Adipocyte (in vitro differentiated cells): ENCODE measurements at regions not wholly inside any gene's neighbourhood (a gene's known extent, or its start where the extent isn't known, plus 50 kb on each side); places are given as distances from the start of the nearest gene placed in this dataset.

Experiments used
- DNase-seq: peaks from one replicate; pipeline ENCODE4 v3.0.0-alpha.2; 2015; ENCODE audit warnings: low read depth
- H3K27me3 ChIP-seq: replicated peaks from 2 replicates; pipeline ENCODE4 v1.7.0; 2013; ENCODE audit warnings: mild to moderate bottlenecking, low read length, moderate library complexity; ENCODE audit not compliant: control insufficient read depth, insufficient read depth
- H3K36me3 ChIP-seq: 2 replicates; pipeline ENCODE4 v1.7.0; 2013; ENCODE audit warnings: low read length, mild to moderate bottlenecking, moderate library complexity; ENCODE audit not compliant: control insufficient read depth, insufficient read depth, severe bottlenecking
- H3K4me1 ChIP-seq: 2 replicates; pipeline ENCODE4 v1.7.0; 2013; ENCODE audit warnings: mild to moderate bottlenecking, low read length, moderate library complexity; ENCODE audit not compliant: control insufficient read depth, insufficient read depth
- H3K4me3 ChIP-seq: 2 replicates; pipeline ENCODE4 v1.7.0; 2013; ENCODE audit warnings: mild to moderate bottlenecking, low read length, moderate library complexity
- H3K9ac ChIP-seq: 2 replicates; pipeline ENCODE4 v1.7.0; 2013; ENCODE audit warnings: mild to moderate bottlenecking, low read length, moderate library complexity
- H3K9me3 ChIP-seq: 2 replicates; pipeline ENCODE4 v1.7.0; 2013; ENCODE audit warnings: mild to moderate bottlenecking, low read length, moderate library complexity; ENCODE audit not compliant: control insufficient read depth

- no peak overlapping the region for H3K4me3 ChIP-seq
- no peaks in the 10 kb centered on the region for H3K36me3 ChIP-seq
- H3K27me3 ChIP-seq: peaks cover 18% of the 10 kb centered on the region
- DNase-seq: no peak
- no peak overlapping the region for H3K9ac ChIP-seq
- H3K4me1 ChIP-seq: peaks cover 27% of the 10 kb centered on the region
- H3K9me3 ChIP-seq: peaks cover 13% of the 10 kb centered on the region
Observed at GRCh38 chr11:109073032-109073822, 348.8 kb upstream of the C11orf87 start.

- Histone ChIP-seq H3K9ac (no peak overlapping the region), H3K4me3 (no peak overlapping the region)
- DNase-seq: no peak
Observed at GRCh38 chr11:109075976-109076375, 346.0 kb upstream of the C11orf87 start.

GRCh38 chr11:109076870-109077269 is 345.1 kb upstream of the C11orf87 start:
- Histone ChIP-seq H3K4me1 (peaks cover 22% of the 10 kb centered on the region), H3K9ac (no peak overlapping the region), H3K27me3 (peaks cover 18% of the 10 kb centered on the region), H3K9me3 (peaks cover 3% of the 10 kb centered on the region), H3K36me3 (no peaks in the 10 kb centered on the region), H3K4me3 (no peak overlapping the region)
- peak; percentile 13 for DNase-seq

More at GRCh38 chr11:109075976-109076375, 346.0 kb upstream of the C11orf87 start:
- Histone ChIP-seq H3K36me3 (no peaks in the 10 kb centered on the region), H3K9me3 (peaks cover 3% of the 10 kb centered on the region), H3K4me1 (peaks cover 27% of the 10 kb centered on the region), H3K27me3 (peaks cover 18% of the 10 kb centered on the region)

DNA sequence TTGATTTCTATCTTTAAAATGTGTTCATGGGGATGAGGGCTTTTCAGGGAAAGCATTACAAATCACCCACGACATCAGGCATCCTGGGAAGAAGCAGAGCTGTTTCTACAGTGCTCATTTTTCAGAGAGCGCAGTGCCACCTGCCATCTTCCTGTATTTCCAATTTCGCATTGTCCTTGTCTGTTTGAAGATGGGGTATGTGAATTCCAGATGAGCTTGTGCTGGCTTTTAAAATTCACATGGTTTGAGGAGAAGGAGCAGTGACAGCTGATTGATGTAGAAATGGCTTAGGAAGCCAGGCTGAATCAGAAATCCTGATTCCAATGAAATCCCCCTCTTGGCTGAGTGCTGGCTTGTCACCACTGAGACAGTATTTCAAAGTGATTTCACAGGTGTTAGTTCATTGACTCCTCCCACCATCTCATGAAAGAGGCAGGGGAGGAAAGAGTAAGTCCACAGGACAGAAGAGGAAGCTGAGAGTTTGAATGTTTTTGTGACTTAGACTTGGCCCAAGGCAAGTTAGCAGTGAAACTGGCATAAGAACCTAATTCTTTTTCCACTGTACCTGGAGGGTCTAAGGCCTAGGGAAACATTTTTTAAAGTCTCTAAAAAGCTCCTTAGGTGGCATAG is 344.6 kb upstream of the C11orf87 start:
- DNase-seq: no peak
- H3K9ac ChIP-seq: no peak overlapping the region

DNA sequence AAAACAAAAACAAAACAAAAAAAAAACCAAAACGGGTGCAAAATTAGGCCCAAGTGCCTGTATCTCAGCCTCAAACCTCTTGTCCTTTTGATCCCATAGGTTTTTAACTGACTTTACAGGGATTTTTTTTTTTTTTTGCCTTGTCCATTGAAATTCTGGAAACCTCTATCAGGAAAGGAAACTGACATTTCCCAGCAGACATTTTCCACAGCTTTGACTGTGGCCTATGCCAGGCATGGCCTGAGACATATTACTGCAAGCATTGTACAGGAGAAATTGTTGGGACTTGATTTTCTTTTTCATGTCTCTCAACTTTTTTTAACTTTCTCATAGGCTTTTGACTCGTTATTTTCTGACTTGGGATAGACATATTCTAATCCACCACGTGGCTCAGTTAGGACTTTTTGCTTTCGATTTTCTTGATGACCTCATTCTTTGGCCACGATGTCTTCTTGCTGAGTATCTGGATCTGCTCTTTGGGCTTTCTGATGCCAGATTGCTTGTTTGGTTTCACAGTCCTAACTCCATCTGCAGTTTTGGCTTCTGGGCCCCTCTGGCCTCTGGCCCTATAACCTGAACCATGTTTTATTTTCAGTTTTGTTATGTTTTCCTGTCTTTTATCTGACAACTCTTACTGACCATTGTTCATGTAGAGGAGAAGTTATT is 336.1 kb upstream of the C11orf87 start:
- Histone ChIP-seq H3K27me3 (no peaks in the 10 kb centered on the region), H3K9ac (peak overlapping the region; percentile 13), H3K4me1 (peaks cover 6% of the 10 kb centered on the region), H3K36me3 (no peaks in the 10 kb centered on the region), H3K4me3 (peak overlapping the region; percentile 35), H3K9me3 (no peaks in the 10 kb centered on the region)
- DNase-seq: peak; percentile 66

More for the DNA sequence above, 344.6 kb upstream of the C11orf87 start:
- Histone ChIP-seq H3K4me3 (no peak overlapping the region), H3K4me1 (peaks cover 17% of the 10 kb centered on the region), H3K9me3 (peaks cover 3% of the 10 kb centered on the region), H3K27me3 (peaks cover 18% of the 10 kb centered on the region), H3K36me3 (no peaks in the 10 kb centered on the region)

DNA sequence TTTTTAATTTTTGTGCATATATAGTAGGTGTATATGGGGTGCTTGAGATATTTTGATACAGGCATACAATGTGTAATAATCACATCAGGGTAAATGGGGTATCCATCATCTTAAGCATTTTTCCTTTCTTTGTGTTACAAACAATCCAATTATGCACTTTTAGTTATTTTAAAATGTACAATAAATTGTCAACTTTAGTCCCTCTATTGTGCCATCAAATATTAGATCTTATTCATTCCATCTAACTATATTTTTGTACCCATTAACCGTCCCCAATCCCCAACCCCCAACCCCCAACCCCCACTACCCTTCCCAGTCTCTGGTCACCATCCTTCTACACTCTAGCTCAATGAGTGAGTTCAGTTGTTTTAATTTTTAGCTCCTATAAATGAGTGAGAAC is 335.1 kb upstream of the C11orf87 start:
- H3K36me3 ChIP-seq: no peaks in the 10 kb centered on the region
- peaks cover 6% of the 10 kb centered on the region for H3K4me1 ChIP-seq
- DNase-seq: no peak
- no peaks in the 10 kb centered on the region for H3K9me3 ChIP-seq
- H3K4me3 ChIP-seq: no peak overlapping the region
- no peak overlapping the region for H3K9ac ChIP-seq
- no peaks in the 10 kb centered on the region for H3K27me3 ChIP-seq

DNA sequence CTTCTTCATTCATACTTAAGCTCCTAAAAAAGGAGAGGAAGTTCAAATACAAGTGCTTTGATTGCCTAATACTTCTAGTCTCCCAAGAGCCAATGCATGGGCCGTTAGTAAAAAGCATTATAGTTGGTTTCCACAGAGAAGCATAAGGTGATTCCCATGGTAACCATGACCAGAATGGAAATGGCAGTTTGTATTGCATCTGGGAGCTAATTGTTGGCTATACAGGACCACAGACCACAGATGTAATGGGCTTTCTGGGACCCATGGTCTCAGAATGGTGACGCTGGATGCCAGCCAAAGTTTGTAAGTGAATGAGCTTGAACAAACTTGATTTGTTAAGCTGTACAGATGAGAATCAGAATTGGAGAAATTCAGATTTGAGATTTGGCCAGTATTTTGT is 333.9 kb upstream of the C11orf87 start:
- DNase-seq: no peak
- H3K36me3 ChIP-seq: no peaks in the 10 kb centered on the region
- peaks cover 6% of the 10 kb centered on the region for H3K4me1 ChIP-seq

GRCh38 chr11:109089144-109089543 is 332.8 kb upstream of the C11orf87 start:
- peaks cover 6% of the 10 kb centered on the region for H3K4me1 ChIP-seq
- no peak overlapping the region for H3K4me3 ChIP-seq
- DNase-seq: no peak
- H3K27me3 ChIP-seq: no peaks in the 10 kb centered on the region
- no peaks in the 10 kb centered on the region for H3K9me3 ChIP-seq
- no peak overlapping the region for H3K9ac ChIP-seq
- H3K36me3 ChIP-seq: no peaks in the 10 kb centered on the region

More for the DNA sequence above, 333.9 kb upstream of the C11orf87 start:
- Histone ChIP-seq H3K4me3 (no peak overlapping the region), H3K9ac (no peak overlapping the region), H3K9me3 (no peaks in the 10 kb centered on the region), H3K27me3 (no peaks in the 10 kb centered on the region)

DNA sequence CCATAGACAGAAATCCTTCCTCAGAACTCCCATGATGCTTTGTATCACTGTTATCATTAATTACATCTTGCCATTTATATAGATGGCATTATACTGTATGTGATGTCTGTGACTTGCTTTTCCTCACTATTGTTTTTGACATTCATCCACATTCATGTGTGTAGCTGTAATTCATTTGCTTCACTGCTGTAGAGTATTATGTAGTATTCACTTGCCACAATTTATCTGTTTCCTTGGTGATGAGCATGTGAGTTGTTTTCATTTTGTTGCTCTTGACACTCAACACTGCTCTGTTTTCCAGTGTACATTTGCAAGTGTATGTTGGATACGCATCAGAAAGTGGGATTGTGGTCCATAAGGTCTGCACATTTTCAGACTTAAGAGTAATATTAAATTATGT is 328.6 kb upstream of the C11orf87 start:
- Histone ChIP-seq H3K9ac (no peak overlapping the region), H3K4me3 (no peak overlapping the region), H3K27me3 (no peaks in the 10 kb centered on the region), H3K36me3 (no peaks in the 10 kb centered on the region), H3K4me1 (no peaks in the 10 kb centered on the region), H3K9me3 (no peaks in the 10 kb centered on the region)
- DNase-seq: no peak

- Histone ChIP-seq H3K4me3 (no peak overlapping the region), H3K36me3 (no peaks in the 10 kb centered on the region), H3K9ac (no peak overlapping the region), H3K4me1 (no peaks in the 10 kb centered on the region), H3K9me3 (no peaks in the 10 kb centered on the region), H3K27me3 (no peaks in the 10 kb centered on the region)
- no peak for DNase-seq
Observed at GRCh38 chr11:109096266-109096665, 325.7 kb upstream of the C11orf87 start.

DNA sequence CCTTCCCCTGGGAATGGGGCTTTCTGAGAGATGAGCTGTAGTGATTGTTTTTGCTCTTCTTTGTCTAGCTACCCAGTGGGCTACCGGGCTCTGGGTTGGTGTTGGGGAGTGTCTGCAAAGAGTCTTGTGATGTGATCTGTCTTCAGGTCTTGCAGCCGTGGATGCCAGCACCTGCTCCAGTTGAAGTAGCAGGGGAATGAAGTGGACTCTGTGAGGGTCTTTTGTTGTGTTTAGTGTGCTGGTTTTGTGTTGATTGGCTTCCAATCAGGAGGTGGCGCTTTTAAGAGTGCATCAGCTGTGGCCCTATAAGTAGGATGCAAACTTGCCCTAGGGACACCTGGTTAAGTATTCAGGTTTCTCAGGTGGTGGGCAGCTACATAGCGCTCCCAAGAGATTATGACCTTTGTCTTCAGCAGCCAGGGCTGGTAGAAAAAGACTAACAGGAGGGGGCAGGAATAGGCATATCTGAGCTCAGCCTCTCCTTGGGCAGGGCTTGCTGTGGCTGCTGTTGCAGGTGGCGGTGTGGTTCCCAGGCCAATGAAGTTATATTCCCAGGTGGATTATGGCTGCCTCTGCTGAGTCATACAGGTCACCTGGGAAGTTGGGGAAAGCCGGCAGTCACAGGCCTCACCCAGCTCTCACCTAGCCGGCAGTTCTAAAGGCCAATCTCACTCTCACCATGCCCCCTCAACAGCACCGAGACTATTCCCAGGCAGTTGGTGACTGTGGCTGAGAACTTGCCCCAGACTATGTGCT is 315.7 kb upstream of the C11orf87 start:
- Histone ChIP-seq H3K4me3 (no peak overlapping the region), H3K27me3 (no peaks in the 10 kb centered on the region), H3K9me3 (no peaks in the 10 kb centered on the region), H3K36me3 (no peaks in the 10 kb centered on the region), H3K4me1 (peaks cover 14% of the 10 kb centered on the region), H3K9ac (no peak overlapping the region)
- DNase-seq: no peak
